H9 (cell line): ENCODE measurements at regions not wholly inside any gene's neighbourhood (a gene's known extent, or its start where the extent isn't known, plus 50 kb on each side); places are given as distances from the start of the nearest gene placed in this dataset.

ENCODE experiments used
- DNase-seq: peaks from one replicate; pipeline ENCODE4 v3.0.0-alpha.2; 2017
- H2AFZ ChIP-seq: one replicate; pipeline ENCODE4 v1.6.1; 2013; ENCODE audit warnings: mild to moderate bottlenecking, low read length, control low read depth, moderate library complexity
- H2AK5ac ChIP-seq: 2 replicates; pipeline ENCODE4 v1.6.1; 2013; ENCODE audit warnings: low read length, control low read depth, mixed read lengths; ENCODE audit not compliant: insufficient read length
- H2BK120ac ChIP-seq: one replicate; pipeline ENCODE4 v1.6.1; 2013; ENCODE audit warnings: low read depth, mild to moderate bottlenecking, low read length, control low read depth, inconsistent platforms; ENCODE audit not compliant: poor library complexity, severe bottlenecking
- H2BK12ac ChIP-seq: 2 replicates; pipeline ENCODE4 v1.6.1; 2013; ENCODE audit warnings: low read length, control low read depth, mixed read lengths, low read depth; ENCODE audit not compliant: insufficient read length
- H2BK15ac ChIP-seq: 2 replicates; pipeline ENCODE4 v1.6.1; 2013; ENCODE audit warnings: low read depth, low read length, control low read depth
- H2BK20ac ChIP-seq: one replicate; pipeline ENCODE4 v1.6.1; 2013; ENCODE audit warnings: low read depth, mild to moderate bottlenecking, low read length, control low read depth, inconsistent platforms; ENCODE audit not compliant: poor library complexity, severe bottlenecking
- H2BK5ac ChIP-seq: 2 replicates; pipeline ENCODE4 v1.6.1; 2013; ENCODE audit warnings: low read length, control low read depth, mixed read lengths; ENCODE audit not compliant: insufficient read length
- H3K14ac ChIP-seq: 2 replicates; pipeline ENCODE4 v1.6.1; 2013; ENCODE audit warnings: low read length, control low read depth; ENCODE audit not compliant: insufficient read depth
- H3K18ac ChIP-seq: 2 replicates; pipeline ENCODE4 v1.6.1; 2013; ENCODE audit warnings: low read depth, mild to moderate bottlenecking, mixed read lengths, low read length, control low read depth; ENCODE audit not compliant: insufficient read length
- H3K23ac ChIP-seq: 2 replicates; pipeline ENCODE4 v1.6.1; 2013; ENCODE audit warnings: low read length, control low read depth, mixed read lengths, low read depth; ENCODE audit not compliant: insufficient read length
- H3K23me2 ChIP-seq: 2 replicates; pipeline ENCODE4 v1.6.1; 2013; ENCODE audit warnings: low read depth, mild to moderate bottlenecking, mixed read lengths, low read length, control low read depth; ENCODE audit not compliant: insufficient read length, poor library complexity, severe bottlenecking
- H3K27ac ChIP-seq: 2 replicates; pipeline ENCODE4 v1.5.1; 2013; ENCODE audit warnings: low read length, control low read depth, mixed read lengths, low read depth; ENCODE audit not compliant: insufficient read length
- H3K27me3 ChIP-seq: 2 replicates; pipeline ENCODE4 v1.6.1; 2013; ENCODE audit warnings: low read length, control low read depth, inconsistent platforms; ENCODE audit not compliant: insufficient read depth
- H3K4ac ChIP-seq: 2 replicates; pipeline ENCODE4 v1.6.1; 2013; ENCODE audit warnings: low read depth, mild to moderate bottlenecking, control low read depth, inconsistent platforms, low read length, moderate library complexity
- H3K4me1 ChIP-seq: 2 replicates; pipeline ENCODE4 v1.6.1; 2013; ENCODE audit warnings: low read length, control low read depth, inconsistent platforms; ENCODE audit not compliant: insufficient read depth
- H3K4me2 ChIP-seq: 2 replicates; pipeline ENCODE4 v1.6.1; 2013; ENCODE audit warnings: low read length, control low read depth, mixed read lengths; ENCODE audit not compliant: insufficient read length, insufficient read depth
- H3K56ac ChIP-seq: 2 replicates; pipeline ENCODE4 v1.6.1; 2013; ENCODE audit warnings: low read depth, mild to moderate bottlenecking, mixed read lengths, low read length, control low read depth; ENCODE audit not compliant: insufficient read length
- H3K79me1 ChIP-seq: 2 replicates; pipeline ENCODE4 v1.6.1; 2013; ENCODE audit warnings: low read depth, mild to moderate bottlenecking, moderate library complexity, low read length, control low read depth, inconsistent platforms; ENCODE audit not compliant: insufficient read depth, poor library complexity, severe bottlenecking
- H3K79me2 ChIP-seq: 2 replicates; pipeline ENCODE4 v1.6.1; 2013; ENCODE audit warnings: low read length, control low read depth, inconsistent platforms; ENCODE audit not compliant: insufficient read depth
- H3K9ac ChIP-seq: 2 replicates; pipeline ENCODE4 v1.6.1; 2013; ENCODE audit warnings: low read length, control low read depth, mixed read lengths; ENCODE audit not compliant: insufficient read length; ENCODE audit errors: extremely low read depth
- H3K9me3 ChIP-seq: one replicate; pipeline ENCODE4 v1.6.1; 2013; ENCODE audit warnings: low read depth, low read length, inconsistent platforms; ENCODE audit not compliant: control insufficient read depth
- H3T11ph ChIP-seq: one replicate; pipeline ENCODE4 v1.6.1; 2013; ENCODE audit warnings: mild to moderate bottlenecking, low read length, control low read depth, inconsistent platforms
- H4K20me1 ChIP-seq: one replicate; pipeline ENCODE4 v1.6.1; 2013; ENCODE audit not compliant: control insufficient read depth, insufficient read length, insufficient read depth
- H4K5ac ChIP-seq: 2 replicates; pipeline ENCODE4 v1.6.1; 2013; ENCODE audit warnings: low read depth, mild to moderate bottlenecking, mixed read lengths, low read length, control low read depth; ENCODE audit not compliant: insufficient read length
- H4K8ac ChIP-seq: replicated peaks from 2 replicates; pipeline ENCODE4 v1.6.1; 2013; ENCODE audit warnings: low read length, control low read depth, mixed read lengths, low read depth; ENCODE audit not compliant: insufficient read length
- H4K91ac ChIP-seq: 2 replicates; pipeline ENCODE4 v1.6.1; 2013; ENCODE audit warnings: low read depth, mild to moderate bottlenecking, moderate library complexity, mixed read lengths, low read length, control low read depth; ENCODE audit not compliant: insufficient read length
- H3K27ac Mint-ChIP-seq, 3 experiments: 2 replicates in 2 of 3; 3 replicates in 1 of 3; pipeline ENCODE4 v1.8.0; 2020 to 2021; ENCODE audit warnings: mixed read lengths in 3 of 3, mild to moderate bottlenecking in 1 of 3, moderate library complexity in 1 of 3
- H3K27me3 Mint-ChIP-seq: 2 replicates; pipeline ENCODE4 v1.8.0; 2021; ENCODE audit warnings: low read depth, mild to moderate bottlenecking, moderate library complexity, mixed read lengths
- H3K36me3 Mint-ChIP-seq, 3 experiments: 2 replicates in 2 of 3; 3 replicates in 1 of 3; pipeline ENCODE4 v1.8.0; 2020 to 2021; ENCODE audit warnings: low read depth in 3 of 3, mixed read lengths in 3 of 3; ENCODE audit not compliant: insufficient read depth in 1 of 3
- H3K4me1 Mint-ChIP-seq, 2 experiments: 2 replicates each; pipeline ENCODE4 v1.8.0; 2020; ENCODE audit warnings: mixed read lengths in 2 of 2
- H3K4me3 Mint-ChIP-seq, 2 experiments: 2 replicates in 1 of 2; 3 replicates in 1 of 2; pipeline ENCODE4 v1.8.0; 2020 to 2021; ENCODE audit warnings: mild to moderate bottlenecking in 2 of 2, mixed read lengths in 2 of 2, moderate library complexity in 1 of 2
- H3K9me3 Mint-ChIP-seq, 2 experiments: 2 replicates in 1 of 2; 3 replicates in 1 of 2; pipeline ENCODE4 v1.8.0; 2020; ENCODE audit warnings: mild to moderate bottlenecking in 2 of 2, mixed read lengths in 2 of 2, moderate library complexity in 1 of 2
- WGBS: extraction: QIAGEN DNeasy Blood & Tissue Kit; methylation state at CpG from one replicate; pipeline ENCODE4 v1.1.7; 2013; ENCODE audit warnings: missing lambda C conversion rate, low lambda C conversion rate, mixed read lengths; ENCODE audit not compliant: insufficient read length; ENCODE audit errors: extremely low coverage; 5-methylcytosine and 5-hydroxymethylcytosine counted together
- TF ChIP-seq, protein P1 (sequence below): fragments of 200-600 bp; sonication (generic); conservative IDR thresholded peaks from 3 replicates; pipeline ENCODE4 v1.8.0; 2021; ENCODE audit warnings: antibody characterized with exemption, mild to moderate bottlenecking

DNA sequence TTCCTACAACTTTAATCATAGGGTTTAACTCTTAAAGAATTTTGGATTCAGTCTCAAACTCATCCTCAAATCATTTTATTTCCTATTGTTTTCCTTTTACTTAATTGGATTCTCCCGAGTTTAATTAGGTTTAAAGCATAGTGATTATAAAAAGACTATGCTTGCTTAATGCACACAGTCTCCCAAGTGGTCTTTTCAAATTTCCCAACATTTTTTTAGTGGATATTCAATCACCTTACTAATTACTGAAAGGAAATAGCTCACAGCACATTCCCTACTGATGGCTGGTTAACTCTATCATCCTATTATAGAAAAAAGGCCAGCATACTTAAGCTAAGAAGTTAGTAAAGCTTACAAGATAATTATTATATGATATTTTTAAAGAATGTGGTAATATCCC, 170.6 kb downstream of the PRDM9 start:
- Histone ChIP-seq H3K9ac (no peak overlapping the region), H4K20me1 (no peaks in the 10 kb centered on the region), H3K4me1 (no peaks in the 10 kb centered on the region), H4K91ac (no peak overlapping the region), H3K27ac (no peak overlapping the region), H2AK5ac (no peak overlapping the region), H2AFZ (no peak overlapping the region), H3K23ac (no peak overlapping the region), H2BK120ac (no peak overlapping the region), H3K4me2 (no peak overlapping the region), H4K5ac (no peak overlapping the region), H4K8ac (no peak overlapping the region), H3T11ph (no peak overlapping the region), H3K4ac (no peak overlapping the region), H3K79me1 (no peaks in the 10 kb centered on the region), H3K27me3 (no peaks in the 10 kb centered on the region), H3K23me2 (no peaks in the 10 kb centered on the region), H3K56ac (no peak overlapping the region), H2BK15ac (no peak overlapping the region), H2BK20ac (no peak overlapping the region), H2BK5ac (no peak overlapping the region), H3K9me3 (no peaks in the 10 kb centered on the region), H3K79me2 (no peaks in the 10 kb centered on the region), H3K18ac (no peak overlapping the region), H2BK12ac (no peak overlapping the region), H3K14ac (no peak overlapping the region)
- no peak overlapping the region for H3K27ac Mint-ChIP-seq
- H3K36me3 Mint-ChIP-seq: no peaks in the 10 kb centered on the region
- H3K4me1 Mint-ChIP-seq: no peaks in the 10 kb centered on the region
- WGBS: no CpG with 5 or more reads among the region's 1 CpG
- TF ChIP-seq, protein P1, sequence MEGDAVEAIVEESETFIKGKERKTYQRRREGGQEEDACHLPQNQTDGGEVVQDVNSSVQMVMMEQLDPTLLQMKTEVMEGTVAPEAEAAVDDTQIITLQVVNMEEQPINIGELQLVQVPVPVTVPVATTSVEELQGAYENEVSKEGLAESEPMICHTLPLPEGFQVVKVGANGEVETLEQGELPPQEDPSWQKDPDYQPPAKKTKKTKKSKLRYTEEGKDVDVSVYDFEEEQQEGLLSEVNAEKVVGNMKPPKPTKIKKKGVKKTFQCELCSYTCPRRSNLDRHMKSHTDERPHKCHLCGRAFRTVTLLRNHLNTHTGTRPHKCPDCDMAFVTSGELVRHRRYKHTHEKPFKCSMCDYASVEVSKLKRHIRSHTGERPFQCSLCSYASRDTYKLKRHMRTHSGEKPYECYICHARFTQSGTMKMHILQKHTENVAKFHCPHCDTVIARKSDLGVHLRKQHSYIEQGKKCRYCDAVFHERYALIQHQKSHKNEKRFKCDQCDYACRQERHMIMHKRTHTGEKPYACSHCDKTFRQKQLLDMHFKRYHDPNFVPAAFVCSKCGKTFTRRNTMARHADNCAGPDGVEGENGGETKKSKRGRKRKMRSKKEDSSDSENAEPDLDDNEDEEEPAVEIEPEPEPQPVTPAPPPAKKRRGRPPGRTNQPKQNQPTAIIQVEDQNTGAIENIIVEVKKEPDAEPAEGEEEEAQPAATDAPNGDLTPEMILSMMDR: no peak
- H3K27me3 Mint-ChIP-seq: no peaks in the 10 kb centered on the region
- H3K4me3 Mint-ChIP-seq: no peak overlapping the region
- no peak for DNase-seq
- peaks cover 2 to 4% of the 10 kb centered on the region in 2 experiments; a peak in 2 of 5 replicates for H3K9me3 Mint-ChIP-seq
